RWPE1 (cell line): ENCODE measurements at regions not wholly inside any gene's neighbourhood (a gene's known extent, or its start where the extent isn't known, plus 50 kb on each side); places are given as distances from the start of the nearest gene placed in this dataset.

ENCODE experiments used
- CTCF ChIA-PET: fragments of 350-600 bp; sonication (Branson Sonifier 250); formaldehyde crosslinking; extraction: SDS; loops from one replicate; lab custom pipeline; 2021; lab: Yijun Ruan, JAX
- POLR2A ChIA-PET: fragments of 400-600 bp; formaldehyde crosslinking; extraction: SDS; loops from one replicate; lab custom pipeline; 2020; ENCODE audit warnings: antibody characterized with exemption; ENCODE audit not compliant: low non-redundant PET; lab: Yijun Ruan, JAX
- DNase-seq: peaks from one replicate; pipeline ENCODE4 v3.0.0; 2012; ENCODE audit warnings: low spot score
- H3K27ac ChIP-seq: fragments of 450-650 bp; 2 replicates; pipeline ENCODE4 v1.5.1; 2017
- CTCF ChIP-seq: fragments of 450-650 bp; conservative IDR thresholded peaks from 2 replicates; pipeline ENCODE4 v1.5.1; 2017; ENCODE audit warnings: low read depth, mild to moderate bottlenecking

DNA sequence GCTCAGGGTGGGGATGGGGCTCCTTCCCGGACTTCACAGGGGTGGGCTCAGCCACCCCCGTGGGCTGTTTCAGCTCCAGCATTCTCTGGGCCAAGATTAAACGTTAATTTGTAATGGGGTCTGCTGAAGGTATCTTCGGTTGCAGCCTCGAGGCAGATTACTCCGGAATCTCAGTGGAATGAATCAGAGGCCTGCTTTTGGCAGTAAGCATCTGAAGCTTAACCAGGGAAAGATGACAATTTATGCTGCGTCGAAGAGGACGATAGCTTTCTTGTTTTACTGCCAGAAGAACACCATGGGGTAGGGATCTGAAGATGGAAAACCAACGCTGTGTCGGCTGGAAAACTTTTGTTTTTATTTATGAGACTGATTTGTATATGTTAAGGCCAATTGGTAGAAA is 129.2 kb upstream of the MSX1 start:
- CTCF ChIA-PET, result interaction anchor here (0.6 kb wide), 1 partner anchor 300 kb away, joined by 3 read pairs; no protein-coding TSS in a partner anchor

DNA sequence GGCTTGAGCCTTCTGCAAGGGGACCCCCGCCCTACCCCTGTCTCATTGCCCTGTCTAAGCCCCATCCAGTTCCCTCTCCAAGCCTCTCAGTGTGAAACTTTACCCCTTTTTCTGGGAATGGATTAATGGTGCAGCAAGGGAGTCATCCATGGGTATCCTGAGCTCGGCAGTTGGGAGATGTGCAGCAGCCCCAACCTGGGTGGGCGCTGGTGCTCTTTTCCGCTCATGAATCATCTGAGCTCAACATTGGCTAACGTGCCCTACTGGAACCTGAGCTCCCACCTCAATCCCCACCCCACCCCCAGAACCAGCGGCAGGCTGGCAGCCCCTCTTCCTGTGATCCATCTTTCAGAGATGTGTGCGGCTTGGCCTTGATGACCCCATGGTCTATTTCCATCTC is 130.3 kb upstream of the MSX1 start:
- CTCF ChIA-PET, result no interaction called here
- TF ChIP-seq CTCF, result no peak
- H3K27ac ChIP-seq, result no peak overlapping the region
- no peak for DNase-seq
- POLR2A ChIA-PET, result no interaction called here

More for the DNA sequence above, 129.2 kb upstream of the MSX1 start:
- POLR2A ChIA-PET, result no interaction called here
- DNase-seq, result no peak
- no peak overlapping the region for H3K27ac ChIP-seq
- no peak for TF ChIP-seq CTCF

DNA sequence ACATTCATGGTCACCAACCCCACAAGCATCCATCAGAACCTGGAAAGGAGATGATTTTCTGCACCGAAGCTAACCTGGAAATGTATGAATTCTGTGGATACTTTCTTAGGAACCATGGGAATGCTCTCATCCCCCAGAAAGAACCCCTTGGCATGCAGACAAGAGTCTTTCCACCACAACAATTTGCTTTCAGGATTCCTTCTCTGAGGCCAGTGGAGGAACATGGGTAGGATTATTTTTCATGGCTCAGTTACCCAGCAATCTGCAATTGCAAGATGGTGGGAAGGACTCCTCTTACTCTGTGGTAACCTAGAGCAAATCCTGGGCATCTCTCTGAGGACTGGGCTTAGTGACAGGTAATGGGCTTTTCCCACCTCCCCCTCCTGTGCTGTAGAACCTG is 131.9 kb upstream of the MSX1 start:
- TF ChIP-seq CTCF, result no peak
- no peak overlapping the region for H3K27ac ChIP-seq
- no peak for DNase-seq
- CTCF ChIA-PET, result no interaction called here
- POLR2A ChIA-PET, result no interaction called here

- TF ChIP-seq CTCF, result no peak
- ChIA-PET CTCF (interaction anchor here (0.6 kb wide), 1 partner anchor 524 kb away, joined by 3 read pairs; no protein-coding TSS in a partner anchor), POLR2A (interaction anchor here (0.6 kb wide), 1 partner anchor 31 kb away, joined by 3 read pairs; no protein-coding TSS in a partner anchor)
- H3K27ac ChIP-seq, result no peak overlapping the region
- DNase-seq, result no peak
Observed at GRCh38 chr4:4726051-4726450, 133.4 kb upstream of the MSX1 start.

DNA sequence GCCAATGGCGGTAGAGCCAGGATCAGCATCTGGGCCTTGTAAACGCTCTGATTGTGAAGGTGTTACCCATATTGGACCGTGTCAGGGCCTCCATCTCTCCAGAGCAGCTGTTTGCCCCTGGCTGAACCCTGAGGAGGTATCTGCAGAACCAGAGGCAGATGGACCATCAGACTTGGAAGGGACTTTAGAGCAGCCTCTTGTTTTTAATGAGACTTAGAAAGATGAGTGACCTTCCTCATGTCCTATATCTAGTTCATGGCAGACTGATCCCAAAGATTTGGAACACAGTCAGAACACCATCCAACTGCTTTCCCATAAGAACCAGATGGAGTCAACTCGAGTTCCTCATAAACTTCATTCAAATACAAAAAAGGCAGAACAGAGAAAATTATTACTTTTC is 135.1 kb upstream of the MSX1 start:
- CTCF ChIA-PET, result no interaction called here
- POLR2A ChIA-PET, result no interaction called here
- no peak for DNase-seq
- no peak overlapping the region for H3K27ac ChIP-seq
- no peak for TF ChIP-seq CTCF

DNA sequence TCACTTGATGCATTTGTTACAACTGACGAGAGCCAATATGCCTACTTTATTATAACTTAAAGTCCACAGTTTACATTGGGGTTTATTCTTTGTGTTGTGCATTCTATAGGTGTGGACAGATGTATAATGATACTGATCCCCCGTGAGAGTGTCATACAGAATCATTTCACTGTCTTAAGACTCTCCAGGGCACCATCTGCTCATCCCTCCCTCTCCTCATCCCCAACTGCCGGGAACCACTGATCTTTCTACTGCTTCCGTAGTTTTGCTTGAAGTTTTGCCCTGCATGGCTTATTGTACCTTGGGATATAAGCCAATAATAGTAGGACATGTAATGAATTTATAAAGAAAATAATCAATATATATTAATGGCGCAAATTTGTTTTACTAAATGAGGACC is 137.8 kb upstream of the MSX1 start:
- POLR2A ChIA-PET, result no interaction called here
- H3K27ac ChIP-seq, result no peak overlapping the region
- no peak for TF ChIP-seq CTCF
- DNase-seq, result no peak
- CTCF ChIA-PET, result no interaction called here
